Osteoblast (primary cell): ENCODE measurements at regions not wholly inside any gene's neighbourhood (a gene's known extent, or its start where the extent isn't known, plus 50 kb on each side); places are given as distances from the start of the nearest gene placed in this dataset.
A peak's percentile ranks its signal among the peaks of the same experiment; 100 is the strongest.

Experiments
- DNase-seq: peaks from one replicate; pipeline ENCODE4 v3.0.0; 2011; ENCODE audit warnings: low spot score, mixed read lengths; ENCODE audit not compliant: insufficient read length; ENCODE audit errors: missing footprints
- H2AFZ ChIP-seq: 2 replicates; pipeline ENCODE4 v1.6.0; 2011; ENCODE audit warnings: mild to moderate bottlenecking, low read length
- H3K27ac ChIP-seq: 2 replicates; pipeline ENCODE4 v1.5.1; 2011; ENCODE audit warnings: mild to moderate bottlenecking, low read depth, low read length, moderate library complexity
- H3K27me3 ChIP-seq: 2 replicates; pipeline ENCODE4 v1.6.0; 2012; ENCODE audit warnings: mild to moderate bottlenecking, control low read depth, inconsistent platforms, low read length, moderate library complexity; ENCODE audit not compliant: insufficient read depth
- H3K36me3 ChIP-seq: 2 replicates; pipeline ENCODE4 v1.5.1; 2011; ENCODE audit warnings: mild to moderate bottlenecking, low read length, control low read depth, moderate library complexity; ENCODE audit not compliant: insufficient read depth
- H3K4me1 ChIP-seq: 2 replicates; pipeline ENCODE4 v1.5.1; 2011; ENCODE audit warnings: mild to moderate bottlenecking, low read length, control low read depth, moderate library complexity; ENCODE audit not compliant: insufficient read depth
- H3K4me2 ChIP-seq: 2 replicates; pipeline ENCODE4 v1.6.0; 2011; ENCODE audit warnings: mild to moderate bottlenecking, low read length; ENCODE audit not compliant: insufficient read depth
- H3K4me3 ChIP-seq: fragments of 200-600 bp; sonication (generic); 3 replicates; pipeline ENCODE4 v1.5.1; 2012; ENCODE audit warnings: mild to moderate bottlenecking, low read length, inconsistent platforms; ENCODE audit not compliant: insufficient read depth
- H3K79me2 ChIP-seq: 2 replicates; pipeline ENCODE4 v1.6.0; 2012; ENCODE audit warnings: mild to moderate bottlenecking, low read length, control low read depth, inconsistent platforms; ENCODE audit not compliant: insufficient read depth
- H3K9me3 ChIP-seq: 2 replicates; pipeline ENCODE4 v1.5.1; 2011; ENCODE audit warnings: low read depth, low read length, control low read depth
- H4K20me1 ChIP-seq: 2 replicates; pipeline ENCODE4 v1.6.0; 2012; ENCODE audit warnings: mild to moderate bottlenecking, low read length, control low read depth; ENCODE audit not compliant: insufficient read depth
- CTCF ChIP-seq: IDR thresholded peaks from 2 replicates; pipeline ENCODE4 v1.5.1; 2011; ENCODE audit warnings: mild to moderate bottlenecking, low read depth, low read length, moderate library complexity; ENCODE audit errors: extremely low read depth

GRCh38 chr20:10724449-10725173 is 50.8 kb upstream of the JAG1 start:
- H3K4me1 ChIP-seq, result peaks cover 29% of the 10 kb centered on the region
- no peak overlapping the region for H3K27ac ChIP-seq
- H4K20me1 ChIP-seq, result no peaks in the 10 kb centered on the region
- H3K79me2 ChIP-seq, result no peaks in the 10 kb centered on the region
- TF ChIP-seq CTCF, result no peak
- no peak overlapping the region for H2AFZ ChIP-seq
- no peaks in the 10 kb centered on the region for H3K36me3 ChIP-seq
- no peaks in the 10 kb centered on the region for H3K9me3 ChIP-seq
- no peak overlapping the region for H3K4me2 ChIP-seq
- no peak for DNase-seq
- no peaks in the 10 kb centered on the region for H3K27me3 ChIP-seq
- no peak overlapping the region for H3K4me3 ChIP-seq

DNA sequence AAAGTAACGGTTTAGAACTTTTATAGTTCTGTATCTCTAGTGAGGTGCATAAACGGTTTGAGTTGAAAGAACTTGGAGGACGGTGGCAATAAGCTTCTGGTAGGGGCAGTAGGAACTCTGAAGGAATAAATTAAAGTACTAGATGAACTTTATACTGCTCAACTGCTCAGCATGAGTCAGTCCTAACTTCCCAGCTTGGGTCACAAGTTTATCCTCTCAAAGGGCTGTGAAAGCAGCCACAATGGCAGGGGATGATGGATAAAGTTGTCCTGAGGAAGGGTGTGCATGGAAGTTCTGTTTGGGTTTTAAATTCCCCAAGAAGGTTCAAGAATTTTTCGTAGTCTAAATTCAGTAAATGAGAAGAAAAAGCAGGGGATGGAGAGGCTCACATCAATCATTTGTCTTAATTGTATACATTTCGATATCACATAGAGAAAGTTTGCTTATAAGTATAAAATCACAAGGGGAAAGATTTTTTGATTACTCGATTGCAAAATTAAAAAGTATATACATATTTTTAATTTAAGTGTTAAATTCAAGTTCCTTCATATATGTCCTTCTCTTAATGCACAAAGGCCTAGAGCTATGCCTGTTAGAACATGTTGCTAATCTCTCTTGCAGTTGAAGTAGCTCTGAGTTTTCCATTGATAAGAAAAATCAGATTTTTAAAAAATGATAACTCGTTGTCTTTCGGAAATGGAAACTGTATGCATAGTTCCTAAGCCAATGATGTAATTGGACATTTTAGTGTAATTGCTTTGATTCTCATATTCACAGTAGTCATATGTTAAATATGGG is 55.3 kb upstream of the JAG1 start:
- Histone ChIP-seq H3K79me2 (no peaks in the 10 kb centered on the region), H4K20me1 (no peaks in the 10 kb centered on the region), H3K27ac (no peak overlapping the region), H3K9me3 (no peaks in the 10 kb centered on the region), H3K4me1 (peaks cover 20% of the 10 kb centered on the region), H3K4me3 (no peak overlapping the region), H3K36me3 (no peaks in the 10 kb centered on the region), H3K27me3 (no peaks in the 10 kb centered on the region), H2AFZ (no peak overlapping the region), H3K4me2 (no peak overlapping the region)
- peak; percentile 68 for DNase-seq
- no peak for TF ChIP-seq CTCF

DNA sequence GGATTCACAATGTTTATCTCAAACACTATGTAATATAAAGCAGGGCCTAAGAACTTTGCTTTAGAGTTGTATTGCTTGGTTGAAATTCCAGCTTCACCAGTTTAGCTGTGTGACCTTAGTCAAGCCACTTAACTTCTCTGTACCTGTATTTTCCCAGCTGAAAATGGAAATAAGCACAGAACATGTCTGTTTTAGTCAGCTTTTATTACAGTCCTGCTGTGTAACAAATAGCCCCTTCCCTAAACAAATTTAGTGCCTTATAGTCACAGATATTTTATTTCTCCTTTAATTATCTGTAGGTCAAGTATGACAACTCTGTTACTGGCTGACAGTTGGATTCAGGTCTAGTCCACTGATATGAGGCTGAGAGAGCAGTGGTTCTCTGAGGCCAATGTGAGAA is 56.0 kb upstream of the JAG1 start:
- no peaks in the 10 kb centered on the region for H3K36me3 ChIP-seq
- H4K20me1 ChIP-seq, result no peaks in the 10 kb centered on the region
- TF ChIP-seq CTCF, result no peak
- H3K4me3 ChIP-seq, result no peak overlapping the region
- H3K4me2 ChIP-seq, result no peak overlapping the region
- H3K27me3 ChIP-seq, result no peaks in the 10 kb centered on the region
- H3K79me2 ChIP-seq, result no peaks in the 10 kb centered on the region
- peaks cover 20% of the 10 kb centered on the region for H3K4me1 ChIP-seq
- no peak for DNase-seq
- H3K9me3 ChIP-seq, result no peaks in the 10 kb centered on the region
- H3K27ac ChIP-seq, result no peak overlapping the region
- no peak overlapping the region for H2AFZ ChIP-seq

GRCh38 chr20:10730629-10731183 is 56.9 kb upstream of the JAG1 start:
- Histone ChIP-seq H3K27me3 (no peaks in the 10 kb centered on the region), H3K4me1 (peaks cover 24% of the 10 kb centered on the region), H3K36me3 (no peaks in the 10 kb centered on the region), H2AFZ (peak overlapping the region; percentile 13), H3K9me3 (no peaks in the 10 kb centered on the region), H3K4me2 (peak overlapping the region; percentile 65), H3K4me3 (no peak overlapping the region), H3K79me2 (no peaks in the 10 kb centered on the region), H4K20me1 (no peaks in the 10 kb centered on the region), H3K27ac (peak overlapping the region; percentile 62)
- DNase-seq, result no peak
- no peak for TF ChIP-seq CTCF
